Skin epidermis (tissue), 12 donors: ENCODE measurements at regions not wholly inside any gene's neighbourhood (a gene's known extent, or its start where the extent isn't known, plus 50 kb on each side); places are given as distances from the start of the nearest gene placed in this dataset.
"Not testable (repeated sequence)": the region's sequence is repeated elsewhere in the genome, so short reads cannot be mapped to it uniquely, and the experiment has no call there.

Experiments used
- H3K27ac ChIP-seq, 21 experiments: fragments of 200-600 bp; sonication (generic) in 11 of 21; one replicate each; pipeline ENCODE4 v1.5.0; 2020; ENCODE audit warnings: mild to moderate bottlenecking in 3 of 21, inconsistent platforms in 2 of 21, moderate library complexity in 2 of 21
- H3K4me3 ChIP-seq, 7 experiments: fragments of 200-600 bp; sonication (generic) in 2 of 7; one replicate each; pipeline ENCODE4 v1.5.0; 2020; ENCODE audit warnings: inconsistent platforms in 2 of 7, mild to moderate bottlenecking in 2 of 7, moderate library complexity in 1 of 7

GRCh38 chr6:14520536-14520935 is 403.0 kb downstream of the CD83 start:
- Histone ChIP-seq H3K4me3 (no peak overlapping the region), H3K27ac (no peak overlapping the region)

- H3K4me3 ChIP-seq, result no peak overlapping the region
- H3K27ac ChIP-seq, result no peak overlapping the region
Measured at GRCh38 chr6:14521141-14521540, 403.6 kb downstream of the CD83 start.

- H3K27ac ChIP-seq, H3K4me3 ChIP-seq: not testable (repeated sequence)
Measured at GRCh38 chr6:14521861-14522260, 404.3 kb downstream of the CD83 start.

- Histone ChIP-seq H3K27ac (no peak overlapping the region), H3K4me3 (no peak overlapping the region)
Measured at GRCh38 chr6:14524319-14524718, 406.7 kb downstream of the CD83 start.

- Histone ChIP-seq H3K27ac (no peak overlapping the region), H3K4me3 (no peak overlapping the region)
Measured at GRCh38 chr6:14530385-14530784, 412.8 kb downstream of the CD83 start.

GRCh38 chr6:14533446-14533845 is 415.9 kb downstream of the CD83 start:
- no peak overlapping the region for H3K27ac ChIP-seq

GRCh38 chr6:14537030-14537429 is 419.5 kb downstream of the CD83 start:
- Histone ChIP-seq H3K4me3 (no peak overlapping the region), H3K27ac (no peak overlapping the region)

More at GRCh38 chr6:14533446-14533845, 415.9 kb downstream of the CD83 start:
- no peak overlapping the region for H3K4me3 ChIP-seq

GRCh38 chr6:14540276-14540675 is 422.7 kb downstream of the CD83 start:
- Histone ChIP-seq H3K27ac (no peak overlapping the region), H3K4me3 (no peak overlapping the region)

GRCh38 chr6:14540810-14541540 is 423.4 kb downstream of the CD83 start:
- no peak overlapping the region for H3K27ac ChIP-seq

GRCh38 chr6:14542670-14543366 is 425.2 kb downstream of the CD83 start:
- H3K27ac ChIP-seq, result no peak overlapping the region

More at GRCh38 chr6:14540810-14541540, 423.4 kb downstream of the CD83 start:
- H3K4me3 ChIP-seq, result no peak overlapping the region

GRCh38 chr6:14543971-14544585 is 426.5 kb downstream of the CD83 start:
- Histone ChIP-seq H3K27ac (no peak overlapping the region), H3K4me3 (no peak overlapping the region)

More at GRCh38 chr6:14542670-14543366, 425.2 kb downstream of the CD83 start:
- H3K4me3 ChIP-seq, result no peak overlapping the region

GRCh38 chr6:14544666-14545065 is 427.1 kb downstream of the CD83 start:
- no peak overlapping the region for H3K4me3 ChIP-seq
- H3K27ac ChIP-seq, result no peak overlapping the region

- Histone ChIP-seq H3K4me3 (no peak overlapping the region), H3K27ac (no peak overlapping the region)
Measured at GRCh38 chr6:14545496-14545895, 427.9 kb downstream of the CD83 start.

- no peak overlapping the region for H3K27ac ChIP-seq
- no peak overlapping the region for H3K4me3 ChIP-seq
Measured at GRCh38 chr6:14546036-14546435, 428.5 kb downstream of the CD83 start.

GRCh38 chr6:14547284-14547998 is 429.9 kb downstream of the CD83 start:
- no peak overlapping the region for H3K4me3 ChIP-seq
- no peak overlapping the region for H3K27ac ChIP-seq

GRCh38 chr6:14549304-14549770 is 431.8 kb downstream of the CD83 start:
- no peak overlapping the region for H3K27ac ChIP-seq
- H3K4me3 ChIP-seq, result no peak overlapping the region

- Histone ChIP-seq H3K4me3 (no peak overlapping the region), H3K27ac (no peak overlapping the region)
Measured at GRCh38 chr6:14549871-14550270, 432.3 kb downstream of the CD83 start.

GRCh38 chr6:14550410-14550809 is 432.8 kb downstream of the CD83 start:
- H3K27ac ChIP-seq, result no peak overlapping the region
- no peak overlapping the region for H3K4me3 ChIP-seq

- Histone ChIP-seq H3K4me3 (no peak overlapping the region), H3K27ac (no peak overlapping the region)
Measured at GRCh38 chr6:14550822-14551221, 433.2 kb downstream of the CD83 start.

- H3K27ac ChIP-seq, H3K4me3 ChIP-seq: not testable (repeated sequence)
Measured at GRCh38 chr6:14551601-14552000, 434.0 kb downstream of the CD83 start.
